H9 (cell line): ENCODE measurements at regions not wholly inside any gene's neighbourhood (a gene's known extent, or its start where the extent isn't known, plus 50 kb on each side); places are given as distances from the start of the nearest gene placed in this dataset.

ENCODE experiments used
- DNase-seq: peaks from one replicate; pipeline ENCODE4 v3.0.0-alpha.2; 2017
- H2AFZ ChIP-seq: one replicate; pipeline ENCODE4 v1.6.1; 2013; ENCODE audit warnings: mild to moderate bottlenecking, low read length, control low read depth, moderate library complexity
- H2AK5ac ChIP-seq: 2 replicates; pipeline ENCODE4 v1.6.1; 2013; ENCODE audit warnings: low read length, control low read depth, mixed read lengths; ENCODE audit not compliant: insufficient read length
- H2BK120ac ChIP-seq: one replicate; pipeline ENCODE4 v1.6.1; 2013; ENCODE audit warnings: low read depth, mild to moderate bottlenecking, low read length, control low read depth, inconsistent platforms; ENCODE audit not compliant: poor library complexity, severe bottlenecking
- H2BK12ac ChIP-seq: 2 replicates; pipeline ENCODE4 v1.6.1; 2013; ENCODE audit warnings: low read length, control low read depth, mixed read lengths, low read depth; ENCODE audit not compliant: insufficient read length
- H2BK15ac ChIP-seq: 2 replicates; pipeline ENCODE4 v1.6.1; 2013; ENCODE audit warnings: low read depth, low read length, control low read depth
- H2BK20ac ChIP-seq: one replicate; pipeline ENCODE4 v1.6.1; 2013; ENCODE audit warnings: low read depth, mild to moderate bottlenecking, low read length, control low read depth, inconsistent platforms; ENCODE audit not compliant: poor library complexity, severe bottlenecking
- H2BK5ac ChIP-seq: 2 replicates; pipeline ENCODE4 v1.6.1; 2013; ENCODE audit warnings: low read length, control low read depth, mixed read lengths; ENCODE audit not compliant: insufficient read length
- H3K14ac ChIP-seq: 2 replicates; pipeline ENCODE4 v1.6.1; 2013; ENCODE audit warnings: low read length, control low read depth; ENCODE audit not compliant: insufficient read depth
- H3K18ac ChIP-seq: 2 replicates; pipeline ENCODE4 v1.6.1; 2013; ENCODE audit warnings: low read depth, mild to moderate bottlenecking, mixed read lengths, low read length, control low read depth; ENCODE audit not compliant: insufficient read length
- H3K23ac ChIP-seq: 2 replicates; pipeline ENCODE4 v1.6.1; 2013; ENCODE audit warnings: low read length, control low read depth, mixed read lengths, low read depth; ENCODE audit not compliant: insufficient read length
- H3K23me2 ChIP-seq: 2 replicates; pipeline ENCODE4 v1.6.1; 2013; ENCODE audit warnings: low read depth, mild to moderate bottlenecking, mixed read lengths, low read length, control low read depth; ENCODE audit not compliant: insufficient read length, poor library complexity, severe bottlenecking
- H3K27ac ChIP-seq: 2 replicates; pipeline ENCODE4 v1.5.1; 2013; ENCODE audit warnings: low read length, control low read depth, mixed read lengths, low read depth; ENCODE audit not compliant: insufficient read length
- H3K27me3 ChIP-seq: 2 replicates; pipeline ENCODE4 v1.6.1; 2013; ENCODE audit warnings: low read length, control low read depth, inconsistent platforms; ENCODE audit not compliant: insufficient read depth
- H3K4ac ChIP-seq: 2 replicates; pipeline ENCODE4 v1.6.1; 2013; ENCODE audit warnings: low read depth, mild to moderate bottlenecking, control low read depth, inconsistent platforms, low read length, moderate library complexity
- H3K4me1 ChIP-seq: 2 replicates; pipeline ENCODE4 v1.6.1; 2013; ENCODE audit warnings: low read length, control low read depth, inconsistent platforms; ENCODE audit not compliant: insufficient read depth
- H3K4me2 ChIP-seq: 2 replicates; pipeline ENCODE4 v1.6.1; 2013; ENCODE audit warnings: low read length, control low read depth, mixed read lengths; ENCODE audit not compliant: insufficient read length, insufficient read depth
- H3K56ac ChIP-seq: 2 replicates; pipeline ENCODE4 v1.6.1; 2013; ENCODE audit warnings: low read depth, mild to moderate bottlenecking, mixed read lengths, low read length, control low read depth; ENCODE audit not compliant: insufficient read length
- H3K79me1 ChIP-seq: 2 replicates; pipeline ENCODE4 v1.6.1; 2013; ENCODE audit warnings: low read depth, mild to moderate bottlenecking, moderate library complexity, low read length, control low read depth, inconsistent platforms; ENCODE audit not compliant: insufficient read depth, poor library complexity, severe bottlenecking
- H3K79me2 ChIP-seq: 2 replicates; pipeline ENCODE4 v1.6.1; 2013; ENCODE audit warnings: low read length, control low read depth, inconsistent platforms; ENCODE audit not compliant: insufficient read depth
- H3K9ac ChIP-seq: 2 replicates; pipeline ENCODE4 v1.6.1; 2013; ENCODE audit warnings: low read length, control low read depth, mixed read lengths; ENCODE audit not compliant: insufficient read length; ENCODE audit errors: extremely low read depth
- H3K9me3 ChIP-seq: one replicate; pipeline ENCODE4 v1.6.1; 2013; ENCODE audit warnings: low read depth, low read length, inconsistent platforms; ENCODE audit not compliant: control insufficient read depth
- H3T11ph ChIP-seq: one replicate; pipeline ENCODE4 v1.6.1; 2013; ENCODE audit warnings: mild to moderate bottlenecking, low read length, control low read depth, inconsistent platforms
- H4K20me1 ChIP-seq: one replicate; pipeline ENCODE4 v1.6.1; 2013; ENCODE audit not compliant: control insufficient read depth, insufficient read length, insufficient read depth
- H4K5ac ChIP-seq: 2 replicates; pipeline ENCODE4 v1.6.1; 2013; ENCODE audit warnings: low read depth, mild to moderate bottlenecking, mixed read lengths, low read length, control low read depth; ENCODE audit not compliant: insufficient read length
- H4K8ac ChIP-seq: replicated peaks from 2 replicates; pipeline ENCODE4 v1.6.1; 2013; ENCODE audit warnings: low read length, control low read depth, mixed read lengths, low read depth; ENCODE audit not compliant: insufficient read length
- H4K91ac ChIP-seq: 2 replicates; pipeline ENCODE4 v1.6.1; 2013; ENCODE audit warnings: low read depth, mild to moderate bottlenecking, moderate library complexity, mixed read lengths, low read length, control low read depth; ENCODE audit not compliant: insufficient read length
- H3K27ac Mint-ChIP-seq, 3 experiments: 2 replicates in 2 of 3; 3 replicates in 1 of 3; pipeline ENCODE4 v1.8.0; 2020 to 2021; ENCODE audit warnings: mixed read lengths in 3 of 3, mild to moderate bottlenecking in 1 of 3, moderate library complexity in 1 of 3
- H3K27me3 Mint-ChIP-seq: 2 replicates; pipeline ENCODE4 v1.8.0; 2021; ENCODE audit warnings: low read depth, mild to moderate bottlenecking, moderate library complexity, mixed read lengths
- H3K36me3 Mint-ChIP-seq, 3 experiments: 2 replicates in 2 of 3; 3 replicates in 1 of 3; pipeline ENCODE4 v1.8.0; 2020 to 2021; ENCODE audit warnings: low read depth in 3 of 3, mixed read lengths in 3 of 3; ENCODE audit not compliant: insufficient read depth in 1 of 3
- H3K4me1 Mint-ChIP-seq, 2 experiments: 2 replicates each; pipeline ENCODE4 v1.8.0; 2020; ENCODE audit warnings: mixed read lengths in 2 of 2
- H3K4me3 Mint-ChIP-seq, 2 experiments: 2 replicates in 1 of 2; 3 replicates in 1 of 2; pipeline ENCODE4 v1.8.0; 2020 to 2021; ENCODE audit warnings: mild to moderate bottlenecking in 2 of 2, mixed read lengths in 2 of 2, moderate library complexity in 1 of 2
- H3K9me3 Mint-ChIP-seq, 2 experiments: 2 replicates in 1 of 2; 3 replicates in 1 of 2; pipeline ENCODE4 v1.8.0; 2020; ENCODE audit warnings: mild to moderate bottlenecking in 2 of 2, mixed read lengths in 2 of 2, moderate library complexity in 1 of 2
- CTCF ChIP-seq: fragments of 200-600 bp; sonication (generic); conservative IDR thresholded peaks from 3 replicates; pipeline ENCODE4 v1.8.0; 2021; ENCODE audit warnings: antibody characterized with exemption, mild to moderate bottlenecking
- WGBS: extraction: QIAGEN DNeasy Blood & Tissue Kit; methylation state at CpG from one replicate; pipeline ENCODE4 v1.1.7; 2013; ENCODE audit warnings: missing lambda C conversion rate, low lambda C conversion rate, mixed read lengths; ENCODE audit not compliant: insufficient read length; ENCODE audit errors: extremely low coverage; 5-methylcytosine and 5-hydroxymethylcytosine counted together

- Mint-ChIP-seq H3K27ac (no peak overlapping the region; a peak in 1 of 7 replicates), H3K36me3 (0 out of 7 replicates have a peak, but pooled peaks cover 0 to 1% (median 0%) of the 10 kb centered on the region in 3 experiments), H3K9me3 (no peaks in the 10 kb centered on the region), H3K4me3 (no peak overlapping the region), H3K4me1 (peaks cover 0 to 2% of the 10 kb centered on the region in 2 experiments; a peak in 1 of 4 replicates), H3K27me3 (no peaks in the 10 kb centered on the region)
- Histone ChIP-seq H2BK20ac (no peak overlapping the region), H4K91ac (no peak overlapping the region), H3K23me2 (no peaks in the 10 kb centered on the region), H2BK12ac (no peak overlapping the region), H3K9ac (no peak overlapping the region), H3T11ph (no peak overlapping the region), H4K8ac (no peak overlapping the region), H4K5ac (no peak overlapping the region), H3K27ac (no peak overlapping the region), H3K4me1 (no peaks in the 10 kb centered on the region), H3K23ac (no peak overlapping the region), H3K4ac (no peak overlapping the region), H3K56ac (no peak overlapping the region), H2BK15ac (no peak overlapping the region), H3K27me3 (no peaks in the 10 kb centered on the region; the same call in 1 of the 2 replicates), H3K79me1 (no peaks in the 10 kb centered on the region), H2BK5ac (no peak overlapping the region), H2AK5ac (no peak overlapping the region), H3K18ac (no peak overlapping the region), H2AFZ (no peak overlapping the region), H2BK120ac (no peak overlapping the region), H3K14ac (no peak overlapping the region), H3K79me2 (no peaks in the 10 kb centered on the region), H3K4me2 (no peak overlapping the region), H4K20me1 (no peaks in the 10 kb centered on the region), H3K9me3 (no peaks in the 10 kb centered on the region)
- WGBS: no CpG with 5 or more reads among the region's 4 CpGs
- TF ChIP-seq CTCF: no peak
- DNase-seq: no peak
These were observed 711.6 kb downstream of the METTL15 start for GRCh38 chr11:28819741-28820140.
